ENCODE measurements at regions not wholly inside any gene's neighbourhood (a gene's known extent, or its start where the extent isn't known, plus 50 kb on each side); places are given as distances from the start of the nearest gene placed in this dataset.

GRCh38 chr1:208616776-208617175 is 372.6 kb upstream of the PLXNA2 start:
- intact Hi-C loops (cut with DNase I; ENCODE audit: low total_unique reads): no loop called here
- TF ChIP-seq POLR2A (IDR thresholded peaks at IDR 0.05): no peak
- no peak for TF ChIP-seq CTCF (IDR thresholded peaks at IDR 0.05)
- H3K4me3 ChIP-seq (ENCODE audit: low read depth, poor library complexity, severe bottlenecking): no peak overlapping the region
- no peak for DNase-seq (ENCODE audit: low spot score in 2 of 2)
- 69 to 82% methylated on average over 3 of the region's 3 CpGs for WGBS, 2 donors

GRCh38 chr1:208628022-208628914 is 384.1 kb upstream of the PLXNA2 start:
- intact Hi-C loops (cut with DNase I; ENCODE audit: low total_unique reads): no loop called here
- no peak overlapping the region for H3K4me3 ChIP-seq (ENCODE audit: low read depth, poor library complexity, severe bottlenecking)
- TF ChIP-seq POLR2A (IDR thresholded peaks at IDR 0.05): no peak
- TF ChIP-seq CTCF (IDR thresholded peaks at IDR 0.05): no peak
- no peak for DNase-seq (ENCODE audit: low spot score in 2 of 2)
- WGBS, 2 donors: 84 to 85% methylated on average over 7 of the region's 7 CpGs

DNA sequence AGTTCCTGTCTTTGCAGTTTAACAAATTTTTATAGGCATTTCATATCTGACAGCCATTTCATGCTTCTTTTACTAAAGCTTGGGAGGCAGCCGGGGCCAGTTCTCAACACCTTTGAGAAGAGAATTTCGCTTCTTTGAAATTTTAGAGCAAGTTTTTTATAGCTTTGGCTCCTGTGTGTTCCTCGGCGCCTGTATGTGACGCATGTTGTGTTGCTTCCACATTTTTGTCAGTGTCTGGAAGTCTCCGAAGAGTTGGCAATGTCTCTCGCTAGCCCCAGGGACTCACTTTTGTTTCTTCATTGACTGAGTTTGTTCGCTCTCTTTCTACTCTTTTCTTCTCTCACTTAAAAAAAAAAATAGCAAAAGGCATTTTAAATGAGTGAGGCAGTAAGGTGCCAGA is 386.9 kb upstream of the PLXNA2 start:
- no peak for TF ChIP-seq POLR2A (IDR thresholded peaks at IDR 0.05)
- no peak overlapping the region for H3K4me3 ChIP-seq (ENCODE audit: low read depth, poor library complexity, severe bottlenecking)
- intact Hi-C loops (cut with DNase I; ENCODE audit: low total_unique reads): no loop called here
- WGBS, 2 donors: 40 to 42% methylated on average over 8 of the region's 8 CpGs
- DNase-seq (ENCODE audit: low spot score in 2 of 2): no peak

GRCh38 chr1:208631506-208631905 is 387.3 kb upstream of the PLXNA2 start:
- 47 to 58% methylated on average over 4 of the region's 4 CpGs for WGBS, 2 donors
- DNase-seq (ENCODE audit: low spot score in 2 of 2): no peak
- no peak overlapping the region for H3K4me3 ChIP-seq (ENCODE audit: low read depth, poor library complexity, severe bottlenecking)
- TF ChIP-seq POLR2A (IDR thresholded peaks at IDR 0.05) (no peak), CTCF (IDR thresholded peaks at IDR 0.05) (no peak)
- intact Hi-C loops (cut with DNase I; ENCODE audit: low total_unique reads): no loop called here

- H3K4me3 ChIP-seq (ENCODE audit: low read depth, poor library complexity, severe bottlenecking): no peak overlapping the region
- no peak for DNase-seq (ENCODE audit: low spot score in 2 of 2)
- TF ChIP-seq POLR2A (IDR thresholded peaks at IDR 0.05) (no peak), CTCF (IDR thresholded peaks at IDR 0.05) (no peak)
- intact Hi-C loops (cut with DNase I; ENCODE audit: low total_unique reads): no loop called here
- WGBS, 2 donors: 65 to 85% methylated on average over 5 of the region's 5 CpGs
These were observed 390.4 kb upstream of the PLXNA2 start for GRCh38 chr1:208634346-208635140.

GRCh38 chr1:208637181-208637580 is 393.0 kb upstream of the PLXNA2 start:
- DNase-seq (ENCODE audit: low spot score in 2 of 2): no peak
- intact Hi-C loops (cut with DNase I; ENCODE audit: low total_unique reads): no loop called here
- 44 to 47% methylated on average over 3 of the region's 3 CpGs for WGBS, 2 donors

More at GRCh38 chr1:208637181-208637580, 393.0 kb upstream of the PLXNA2 start:
- no peak for TF ChIP-seq CTCF (IDR thresholded peaks at IDR 0.05)
- no peak for TF ChIP-seq POLR2A (IDR thresholded peaks at IDR 0.05)
- no peak overlapping the region for H3K4me3 ChIP-seq (ENCODE audit: low read depth, poor library complexity, severe bottlenecking)

Data from lower leg skin (tissue), 4 donors.